Heart left ventricle (tissue), 13 donors: ENCODE measurements at regions not wholly inside any gene's neighbourhood (a gene's known extent, or its start where the extent isn't known, plus 50 kb on each side); places are given as distances from the start of the nearest gene placed in this dataset.

ENCODE experiments used
- POLR2A ChIP-seq, 2 donors: fragments of 450-650 bp; IDR thresholded peaks; one replicate each; pipeline ENCODE4 v1.6.1; 2017; ENCODE audit warnings: antibody characterized with exemption in 2 of 2, mild to moderate bottlenecking in 2 of 2, moderate library complexity in 2 of 2
- TF ChIP-seq, protein P1 (sequence below), 12 donors: fragments of 200-600 bp; sonication (generic) in 4 of 12; IDR thresholded peaks; one replicate each; pipeline versions ENCODE4 v1.5.0 to v1.8.0; 2018 to 2022; ENCODE audit warnings: antibody characterized with exemption in 12 of 12, mild to moderate bottlenecking in 5 of 12
- donor health status: ischemic (EF 13 %, LVEDD 7.1; RV severe dilation, severe dysfunction).
- donor health status: DM: no; HTN: yes; CAD: no.
- donor health status: DM: no; HTN: no; CAD: no.
- donor health status: ischemic (EF 25% LVEDD 6.9; RV normal size, moderate dysfunction).
- donor health status: ischemic (EF 25% LVEDD 5.7; RV mildly dilated, moderate dysfunction).
- donor health status: ischemic (EF 35%, LVEDD 5.7; RV mildly dilated, moderate dysfunction).
- donor health status: nonischemic (EF 11% LVEDD 7.7; RV severe dilation, severe dysfunction).
- donor health status: DM: yes; HTN: yes; CAD: no.
- donor health status: PGD.
- donor health status: ischemic (EF 29% LVEDD 5.4; RV normal size, mild dysfunction).
- donor health status: nonischemic (EF 23%, LVEDD 6.1; RV moderate dilation, normal function).

- TF ChIP-seq, protein P1, sequence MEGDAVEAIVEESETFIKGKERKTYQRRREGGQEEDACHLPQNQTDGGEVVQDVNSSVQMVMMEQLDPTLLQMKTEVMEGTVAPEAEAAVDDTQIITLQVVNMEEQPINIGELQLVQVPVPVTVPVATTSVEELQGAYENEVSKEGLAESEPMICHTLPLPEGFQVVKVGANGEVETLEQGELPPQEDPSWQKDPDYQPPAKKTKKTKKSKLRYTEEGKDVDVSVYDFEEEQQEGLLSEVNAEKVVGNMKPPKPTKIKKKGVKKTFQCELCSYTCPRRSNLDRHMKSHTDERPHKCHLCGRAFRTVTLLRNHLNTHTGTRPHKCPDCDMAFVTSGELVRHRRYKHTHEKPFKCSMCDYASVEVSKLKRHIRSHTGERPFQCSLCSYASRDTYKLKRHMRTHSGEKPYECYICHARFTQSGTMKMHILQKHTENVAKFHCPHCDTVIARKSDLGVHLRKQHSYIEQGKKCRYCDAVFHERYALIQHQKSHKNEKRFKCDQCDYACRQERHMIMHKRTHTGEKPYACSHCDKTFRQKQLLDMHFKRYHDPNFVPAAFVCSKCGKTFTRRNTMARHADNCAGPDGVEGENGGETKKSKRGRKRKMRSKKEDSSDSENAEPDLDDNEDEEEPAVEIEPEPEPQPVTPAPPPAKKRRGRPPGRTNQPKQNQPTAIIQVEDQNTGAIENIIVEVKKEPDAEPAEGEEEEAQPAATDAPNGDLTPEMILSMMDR (IDR thresholded peaks at IDR 0.05): no peak
- no peak for TF ChIP-seq POLR2A (IDR thresholded peaks at IDR 0.05)
Measured at GRCh38 chr10:78713659-78714058, 355.1 kb upstream of the ZMIZ1 start.
